ENCODE measurements at regions not wholly inside any gene's neighbourhood (a gene's known extent, or its start where the extent isn't known, plus 50 kb on each side); places are given as distances from the start of the nearest gene placed in this dataset.

DNA sequence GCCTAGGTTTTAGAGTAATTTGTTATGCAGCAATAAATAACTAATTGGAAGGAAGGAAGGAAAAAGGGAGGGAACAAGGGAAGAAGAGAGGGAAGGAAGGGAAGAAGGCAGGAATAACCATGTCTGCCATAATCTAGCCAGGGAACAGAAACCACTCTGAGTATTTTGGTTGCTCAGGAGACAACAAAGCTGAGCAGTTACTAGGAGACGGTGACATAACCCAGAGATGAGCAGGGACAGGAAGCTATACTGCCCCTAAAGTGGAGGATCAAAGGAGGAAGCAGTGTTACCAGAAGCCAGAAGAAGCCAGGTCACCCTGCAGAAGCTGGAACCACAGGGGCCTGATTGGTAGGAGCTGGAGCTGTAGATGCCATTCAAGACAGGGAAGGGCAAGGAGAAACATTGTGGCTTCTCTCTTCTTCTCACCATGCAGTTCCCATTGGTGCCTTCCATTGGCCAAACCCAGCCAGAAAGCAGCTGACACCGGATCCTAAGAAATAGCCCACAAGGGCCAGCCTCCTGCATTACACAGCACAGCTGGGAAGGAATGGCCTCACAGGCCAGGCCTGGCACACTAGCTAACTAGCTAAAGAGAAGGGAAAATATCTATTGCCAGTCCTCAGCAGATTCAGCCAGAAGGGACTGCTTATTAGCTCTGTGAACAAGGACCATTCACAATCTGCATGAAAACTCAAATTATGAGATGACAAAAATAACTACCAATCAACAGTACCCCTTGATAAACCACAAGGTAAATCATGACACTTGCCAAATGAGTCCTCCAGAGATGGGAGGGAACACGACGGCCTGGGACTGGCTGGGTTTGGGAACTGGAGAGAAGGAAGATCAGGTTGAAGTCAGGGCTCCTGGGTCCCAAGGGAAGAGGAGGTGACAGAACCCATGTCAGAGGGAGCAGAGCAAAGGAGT lies 184.5 kb upstream of the NFE2L3 start:
- DNase-seq: no peak
- H3K27me3 Mint-ChIP-seq: peaks cover 56 to 69% of the 10 kb centered on the region in 2 donors
- H3K36me3 Mint-ChIP-seq: no peaks in the 10 kb centered on the region
- H3K27ac Mint-ChIP-seq: peak overlapping the region; percentile 78
- ATAC-seq (replicated peaks): peak; percentile 13 to 22
- H3K4me3 Mint-ChIP-seq: peak overlapping the region in 1 of 2 donors; percentile 49
- H3K4me1 Mint-ChIP-seq: peaks cover 16 to 21% of the 10 kb centered on the region in 2 donors
- peaks cover 0 to 4% of the 10 kb centered on the region in 2 donors for H3K9me3 Mint-ChIP-seq

DNA sequence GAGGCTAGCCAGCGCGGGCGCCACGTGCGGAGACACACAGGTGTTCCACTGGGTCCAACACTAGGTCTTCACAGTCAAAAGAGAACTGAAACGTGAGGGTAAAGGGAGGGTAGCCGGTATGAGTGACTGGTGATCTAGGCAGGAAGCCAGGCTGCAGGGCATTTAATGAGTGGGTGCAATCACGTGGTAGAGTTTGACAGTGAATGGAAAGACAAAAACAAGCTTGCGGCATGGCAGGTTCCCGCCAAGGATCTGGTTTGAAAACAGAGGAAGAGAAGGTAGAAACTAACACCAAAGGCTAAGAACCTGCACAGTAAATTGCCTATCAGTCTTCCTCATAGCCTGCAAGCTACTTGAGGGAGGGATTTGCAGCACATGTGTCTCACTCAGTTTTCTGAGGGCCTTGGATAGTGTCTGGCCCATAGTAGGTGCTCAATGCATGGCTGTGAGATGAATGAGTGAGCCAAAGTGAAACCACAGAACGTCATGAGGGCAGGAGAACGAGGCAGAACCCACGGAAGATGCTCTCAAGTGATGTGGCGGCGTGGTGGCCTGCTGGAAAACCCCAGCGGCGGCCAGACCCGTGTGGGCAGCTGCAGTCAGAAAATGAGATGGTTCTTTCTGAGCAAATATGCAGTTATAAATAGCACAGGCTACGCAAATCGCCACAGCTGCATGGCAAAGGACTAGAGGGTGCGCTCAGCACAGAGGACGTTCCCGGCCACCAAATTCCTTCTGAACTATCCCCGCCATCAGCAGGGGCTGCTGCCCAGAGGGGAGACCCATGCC lies 183.6 kb upstream of the NFE2L3 start:
- DNase-seq (peak; percentile 70), ATAC-seq (replicated peaks) (peak; percentile 88 to 91)
- Mint-ChIP-seq H3K9me3 (peaks cover 3 to 8% of the 10 kb centered on the region in 2 donors), H3K36me3 (peaks cover 1 to 3% of the 10 kb centered on the region in 2 donors), H3K4me1 (peaks cover 16 to 21% of the 10 kb centered on the region in 2 donors), H3K4me3 (peak overlapping the region; percentile 1 to 49), H3K27ac (peak overlapping the region; percentile 78), H3K27me3 (peaks cover 53 to 71% of the 10 kb centered on the region in 2 donors)

DNA sequence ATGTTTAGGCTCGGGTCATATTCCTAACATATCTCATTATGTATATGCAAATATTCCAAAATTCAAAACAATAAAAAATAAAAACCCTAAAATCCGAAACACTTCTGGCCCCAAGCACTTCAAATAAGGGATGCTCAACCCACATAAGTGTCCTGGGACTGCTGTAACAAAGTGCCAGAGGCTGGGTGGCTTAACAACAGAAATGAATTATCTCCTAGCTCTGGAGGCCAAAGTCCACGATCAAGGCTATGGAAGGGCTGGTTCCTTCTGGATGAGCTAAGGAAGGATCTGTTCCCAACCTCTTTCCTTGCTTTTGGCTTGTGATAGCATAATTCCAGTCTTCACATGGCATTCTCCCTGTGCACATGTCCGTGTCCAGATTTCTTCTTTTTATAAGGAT lies 181.6 kb upstream of the NFE2L3 start:
- Mint-ChIP-seq H3K4me1 (peaks cover 11 to 13% of the 10 kb centered on the region in 2 donors), H3K27ac (no peak overlapping the region), H3K4me3 (no peak overlapping the region), H3K36me3 (peaks cover 1 to 3% of the 10 kb centered on the region in 2 donors), H3K27me3 (peaks cover 46 to 63% of the 10 kb centered on the region in 2 donors), H3K9me3 (peaks cover 3 to 8% of the 10 kb centered on the region in 2 donors)
- ATAC-seq (replicated peaks) (no peak), DNase-seq (no peak)

DNA sequence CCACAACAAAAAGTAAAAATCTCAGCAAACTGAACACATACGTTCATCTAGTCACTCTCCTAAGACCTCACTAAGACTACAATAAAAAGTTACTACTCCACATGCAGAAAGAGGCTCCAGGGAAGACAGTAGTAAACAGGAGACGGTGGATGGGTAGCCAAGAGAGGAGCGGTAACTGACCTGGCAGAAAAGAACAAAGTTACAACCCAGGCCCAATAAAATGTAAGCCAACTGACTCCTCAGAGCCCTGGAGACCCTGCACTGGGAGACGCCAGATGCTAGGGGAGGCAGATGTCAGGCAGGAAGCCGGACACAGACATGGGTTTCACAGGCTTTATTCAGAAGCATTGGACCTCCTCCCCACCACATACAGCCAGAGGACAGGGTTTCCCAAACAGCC lies 181.1 kb upstream of the NFE2L3 start:
- peaks cover 3 to 8% of the 10 kb centered on the region in 2 donors for H3K9me3 Mint-ChIP-seq
- H3K27me3 Mint-ChIP-seq: peaks cover 42 to 58% of the 10 kb centered on the region in 2 donors
- no peak overlapping the region for H3K27ac Mint-ChIP-seq
- peaks cover 1 to 3% of the 10 kb centered on the region in 2 donors for H3K36me3 Mint-ChIP-seq
- no peak for DNase-seq
- no peak overlapping the region for H3K4me3 Mint-ChIP-seq
- ATAC-seq (replicated peaks): no peak
- H3K4me1 Mint-ChIP-seq: peaks cover 11 to 13% of the 10 kb centered on the region in 2 donors

DNA sequence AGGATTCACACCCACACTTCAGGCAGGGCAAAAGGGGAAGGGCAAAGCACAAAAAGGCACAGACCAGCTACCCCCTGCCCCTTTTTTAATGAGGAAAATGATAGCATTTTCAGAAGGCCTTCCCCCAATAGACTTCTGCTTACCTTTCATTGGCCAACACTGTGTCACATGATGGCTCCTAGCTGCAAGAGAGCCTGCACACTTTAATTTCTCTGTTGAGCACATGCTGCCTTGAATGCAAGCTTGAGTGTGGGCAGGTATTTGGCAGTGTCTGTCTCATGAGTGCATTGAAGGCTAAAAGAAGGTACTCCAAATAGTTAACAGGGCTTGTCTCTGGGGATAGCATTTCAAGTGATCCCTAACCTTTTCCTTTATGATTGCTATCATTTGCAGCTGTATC lies 175.4 kb upstream of the NFE2L3 start:
- Mint-ChIP-seq H3K27me3 (peaks cover 24 to 42% of the 10 kb centered on the region in 2 donors), H3K4me1 (no peaks in the 10 kb centered on the region), H3K27ac (no peak overlapping the region), H3K9me3 (peaks cover 6 to 15% of the 10 kb centered on the region in 2 donors), H3K4me3 (no peak overlapping the region), H3K36me3 (peaks cover 3 to 4% of the 10 kb centered on the region in 2 donors)
- DNase-seq: no peak
- ATAC-seq (replicated peaks): no peak

DNA sequence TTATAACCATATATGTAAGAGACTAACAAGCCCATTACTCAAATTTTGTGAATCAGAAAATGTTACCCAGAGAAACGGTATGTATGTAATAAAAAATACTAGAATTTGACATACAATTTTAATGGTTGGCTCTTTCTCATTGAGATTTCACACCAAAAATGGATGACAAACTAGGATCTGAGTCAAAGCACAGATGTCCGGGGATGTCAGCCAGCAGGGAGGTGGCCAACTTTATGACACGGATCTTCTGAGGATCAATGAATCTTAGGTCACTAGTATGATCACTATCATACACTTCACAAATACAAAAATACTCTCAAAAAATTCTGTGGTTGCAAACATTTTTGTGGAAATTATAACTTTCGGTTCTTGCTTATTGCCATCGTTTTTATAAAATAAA lies 173.5 kb upstream of the NFE2L3 start:
- ATAC-seq (replicated peaks) (no peak), DNase-seq (no peak)
- no peaks in the 10 kb centered on the region for H3K4me1 Mint-ChIP-seq
- no peak overlapping the region for H3K4me3 Mint-ChIP-seq
- peaks cover 16 to 36% of the 10 kb centered on the region in 2 donors for H3K27me3 Mint-ChIP-seq
- H3K27ac Mint-ChIP-seq: no peak overlapping the region
- peaks cover 3 to 10% of the 10 kb centered on the region in 2 donors for H3K9me3 Mint-ChIP-seq
- H3K36me3 Mint-ChIP-seq: peaks cover 0 to 2% of the 10 kb centered on the region in 2 donors

DNA sequence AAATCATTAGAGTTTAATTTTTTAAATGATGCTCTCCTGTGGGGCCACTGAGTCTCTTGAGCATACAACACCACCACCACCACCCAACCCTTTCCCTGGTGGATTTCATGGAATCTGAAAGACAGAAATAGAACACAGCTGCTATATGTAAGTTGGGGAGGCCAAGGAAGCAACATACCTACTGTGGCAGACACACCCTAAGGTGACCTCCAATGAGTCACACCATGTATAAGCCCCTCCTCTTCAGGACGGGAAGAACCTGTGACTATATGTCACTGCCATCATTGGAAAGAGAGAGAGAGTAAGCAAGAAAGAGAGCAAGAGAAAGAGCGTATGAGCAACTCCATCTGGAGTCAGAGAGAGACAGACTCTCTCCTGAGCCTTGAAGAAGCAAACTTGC lies 172.4 kb upstream of the NFE2L3 start:
- Mint-ChIP-seq H3K36me3 (peaks cover 0 to 2% of the 10 kb centered on the region in 2 donors), H3K4me3 (no peak overlapping the region), H3K27me3 (peaks cover 23 to 41% of the 10 kb centered on the region in 2 donors), H3K27ac (no peak overlapping the region), H3K4me1 (no peaks in the 10 kb centered on the region), H3K9me3 (peaks cover 3 to 10% of the 10 kb centered on the region in 2 donors)
- ATAC-seq (replicated peaks): no peak
- no peak for DNase-seq

DNA sequence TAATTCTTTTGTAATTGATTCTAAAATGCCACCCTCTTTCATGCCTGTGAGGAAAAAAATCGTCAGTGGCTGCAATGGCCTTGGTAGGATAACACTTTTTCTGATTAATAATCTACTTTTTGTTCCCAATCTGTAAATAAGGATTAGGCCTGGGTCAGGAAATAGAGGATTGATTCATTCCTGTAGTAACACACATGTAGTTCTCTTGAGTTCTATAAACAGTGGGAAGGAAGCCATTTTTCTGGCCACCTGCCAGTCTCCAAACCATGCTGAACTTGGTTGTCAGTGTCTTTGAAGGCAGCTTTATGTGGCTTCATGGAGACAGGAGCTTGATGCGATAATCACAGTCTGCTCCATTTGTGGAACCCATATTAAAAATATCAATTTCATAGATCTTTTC lies 169.3 kb upstream of the NFE2L3 start:
- no peaks in the 10 kb centered on the region for H3K4me1 Mint-ChIP-seq
- H3K9me3 Mint-ChIP-seq: peaks cover 2 to 3% of the 10 kb centered on the region in 2 donors
- ATAC-seq (replicated peaks) (no peak), DNase-seq (no peak)
- peaks cover 0 to 2% of the 10 kb centered on the region in 2 donors for H3K36me3 Mint-ChIP-seq
- H3K27ac Mint-ChIP-seq: no peak overlapping the region
- H3K4me3 Mint-ChIP-seq: no peak overlapping the region
- peaks cover 31 to 52% of the 10 kb centered on the region in 2 donors for H3K27me3 Mint-ChIP-seq

DNA sequence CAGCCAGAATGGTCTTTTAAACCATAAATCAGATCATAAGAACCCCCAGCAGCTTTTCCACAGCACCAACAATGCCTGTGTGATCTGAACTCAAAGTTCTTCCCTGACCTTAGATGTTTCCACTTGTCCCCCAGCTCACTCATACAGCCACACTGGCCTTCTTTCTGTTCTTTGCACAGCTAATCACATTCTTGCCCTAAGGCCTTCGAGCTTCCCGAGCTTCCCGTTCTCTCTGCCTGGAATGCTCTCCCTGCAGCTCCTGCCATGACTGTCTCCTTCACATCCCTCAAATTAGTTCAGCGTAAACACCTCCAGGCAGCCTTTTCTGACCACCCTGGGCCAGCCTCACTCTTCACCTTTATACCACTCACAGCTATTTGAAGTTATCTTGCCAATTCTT lies 166.8 kb upstream of the NFE2L3 start:
- H3K4me3 Mint-ChIP-seq: no peak overlapping the region
- H3K4me1 Mint-ChIP-seq: peaks cover 0 to 2% of the 10 kb centered on the region in 2 donors
- DNase-seq: no peak
- H3K36me3 Mint-ChIP-seq: no peaks in the 10 kb centered on the region
- peaks cover 2 to 3% of the 10 kb centered on the region in 2 donors for H3K9me3 Mint-ChIP-seq
- H3K27me3 Mint-ChIP-seq: peaks cover 34 to 56% of the 10 kb centered on the region in 2 donors
- no peak overlapping the region for H3K27ac Mint-ChIP-seq
- no peak for ATAC-seq (replicated peaks)

DNA sequence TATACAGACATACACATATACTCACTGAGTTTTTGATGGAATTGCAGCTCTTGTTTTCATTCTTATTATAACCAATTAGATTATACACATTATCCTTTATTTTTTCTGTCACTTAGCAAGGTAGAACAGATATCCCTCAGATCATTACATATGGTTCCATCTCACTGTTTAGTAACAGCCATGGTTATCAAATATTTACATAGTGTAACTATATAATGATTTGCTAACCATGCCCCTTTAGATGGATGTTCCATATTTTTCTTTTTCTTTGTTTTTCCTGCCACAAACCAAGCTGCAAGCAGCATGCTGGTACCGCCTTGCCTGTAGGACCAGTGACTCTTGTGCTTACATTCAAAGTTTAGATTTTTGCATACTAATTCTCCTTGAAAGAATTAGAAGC lies 163.4 kb upstream of the NFE2L3 start:
- H3K27me3 Mint-ChIP-seq: peaks cover 40 to 56% of the 10 kb centered on the region in 2 donors
- no peak for DNase-seq

DNA sequence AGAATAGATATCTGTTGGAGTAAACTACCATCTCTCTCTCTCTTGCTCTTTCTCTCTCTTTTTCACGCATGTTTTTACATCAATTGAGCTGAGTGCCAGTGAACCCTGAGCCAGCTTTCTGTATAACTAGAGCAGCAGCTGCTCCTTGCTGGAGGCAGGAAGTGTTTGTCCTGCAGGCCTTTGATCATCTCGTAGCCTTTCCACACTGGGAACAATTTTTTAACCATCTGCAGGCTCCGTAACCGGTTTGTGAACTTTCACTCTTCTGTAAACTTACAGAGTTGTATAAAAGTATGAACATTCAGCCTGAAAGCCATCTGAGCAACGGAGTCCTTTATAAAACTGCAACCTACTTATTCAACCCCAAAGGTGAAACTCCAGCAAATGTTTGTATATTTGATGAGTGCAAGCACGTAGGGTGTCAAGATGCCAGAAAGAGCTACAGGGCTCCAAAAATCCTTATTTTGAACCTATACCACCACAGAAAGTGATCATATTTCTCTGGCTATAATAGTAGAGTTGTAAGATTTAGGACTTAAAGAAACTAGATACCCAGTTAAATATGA lies 162.8 kb upstream of the NFE2L3 start:
- H3K4me1 Mint-ChIP-seq: peaks cover 0 to 2% of the 10 kb centered on the region in 2 donors
- H3K27ac Mint-ChIP-seq: no peak overlapping the region
- peaks cover 0 to 1% of the 10 kb centered on the region in 2 donors for H3K9me3 Mint-ChIP-seq
- ATAC-seq (replicated peaks) (no peak), DNase-seq (no peak)
- H3K27me3 Mint-ChIP-seq: peaks cover 42 to 58% of the 10 kb centered on the region in 2 donors
- no peak overlapping the region for H3K4me3 Mint-ChIP-seq
- no peaks in the 10 kb centered on the region for H3K36me3 Mint-ChIP-seq

More for the DNA sequence above, 163.4 kb upstream of the NFE2L3 start:
- Mint-ChIP-seq H3K36me3 (no peaks in the 10 kb centered on the region), H3K27ac (no peak overlapping the region), H3K4me1 (peaks cover 0 to 2% of the 10 kb centered on the region in 2 donors), H3K4me3 (no peak overlapping the region), H3K9me3 (no peaks in the 10 kb centered on the region)
- ATAC-seq (replicated peaks): no peak

DNA sequence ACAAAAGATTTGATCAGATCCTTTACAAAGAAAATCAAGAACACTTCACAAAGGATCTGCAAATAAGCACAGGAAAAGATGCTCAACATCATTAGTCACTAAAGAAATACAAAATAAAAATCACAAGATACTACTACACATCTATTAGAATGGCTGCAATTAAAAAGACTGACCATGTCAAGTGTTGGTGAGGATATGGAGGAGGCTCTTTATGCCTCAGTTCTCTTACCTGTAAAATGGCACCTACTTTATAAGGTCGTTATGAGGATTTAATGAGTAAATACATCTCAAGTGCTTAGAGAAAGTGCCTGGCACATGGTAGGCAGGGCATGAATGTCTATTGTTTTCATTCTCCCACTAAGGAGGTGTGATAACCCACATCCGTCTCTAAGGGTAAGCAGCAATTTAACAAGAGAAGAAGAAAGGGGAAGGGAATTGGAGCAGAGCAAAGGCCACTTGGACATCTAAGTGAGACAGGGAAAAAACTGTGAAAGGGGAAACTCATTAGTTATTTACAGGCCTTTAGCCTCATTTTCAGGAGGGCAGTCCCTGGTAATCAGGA lies 157.5 kb upstream of the NFE2L3 start:
- Mint-ChIP-seq H3K4me1 (peaks cover 0 to 2% of the 10 kb centered on the region in 2 donors), H3K36me3 (no peaks in the 10 kb centered on the region), H3K9me3 (peaks cover 0 to 3% of the 10 kb centered on the region in 2 donors), H3K27me3 (peaks cover 61 to 71% of the 10 kb centered on the region in 2 donors), H3K4me3 (no peak overlapping the region), H3K27ac (no peak overlapping the region)
- no peak for ATAC-seq (replicated peaks)
- no peak for DNase-seq

DNA sequence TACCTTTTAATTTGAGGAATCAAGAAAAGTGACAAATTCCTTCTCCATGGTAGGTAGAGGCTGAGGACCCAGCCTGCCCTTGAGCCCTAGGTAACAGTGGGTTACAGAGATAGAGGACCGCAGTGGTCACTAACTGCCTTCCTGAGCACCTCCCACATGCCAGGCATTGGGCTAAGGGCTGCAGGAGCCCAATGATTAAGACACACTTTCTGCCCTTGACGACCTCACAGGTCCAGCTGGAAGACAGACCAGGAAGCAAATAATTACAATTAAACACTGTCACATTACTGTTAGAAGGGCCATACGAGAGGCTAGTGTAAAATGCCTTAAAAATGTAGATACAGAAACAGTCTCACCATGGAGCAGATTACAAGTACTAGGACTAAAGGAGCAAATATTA lies 156.8 kb upstream of the NFE2L3 start:
- Mint-ChIP-seq H3K4me3 (no peak overlapping the region), H3K4me1 (no peaks in the 10 kb centered on the region), H3K27ac (no peak overlapping the region), H3K36me3 (no peaks in the 10 kb centered on the region), H3K27me3 (peaks cover 57 to 65% of the 10 kb centered on the region in 2 donors), H3K9me3 (peaks cover 0 to 3% of the 10 kb centered on the region in 2 donors)
- ATAC-seq (replicated peaks) (no peak), DNase-seq (no peak)

DNA sequence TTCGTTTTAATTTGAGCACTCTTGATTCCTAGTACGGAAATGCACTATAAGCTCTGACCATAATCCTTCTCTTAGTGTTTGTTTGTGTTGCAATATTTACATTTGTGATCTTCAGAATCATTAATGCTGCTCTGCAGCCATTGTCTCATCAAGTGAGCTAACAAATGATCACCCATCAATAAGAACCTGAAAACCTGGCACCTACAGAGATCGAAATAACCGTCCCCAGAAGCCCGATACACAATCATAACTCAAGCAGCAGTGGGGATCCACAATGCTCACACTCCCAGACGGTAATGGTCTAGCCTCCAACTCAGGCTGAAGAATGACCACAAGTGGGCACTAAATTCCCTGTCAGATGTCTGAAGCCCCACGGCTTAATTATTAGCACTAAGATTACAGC lies 156.0 kb upstream of the NFE2L3 start:
- H3K4me1 Mint-ChIP-seq: no peaks in the 10 kb centered on the region
- H3K4me3 Mint-ChIP-seq: no peak overlapping the region
- DNase-seq (no peak), ATAC-seq (replicated peaks) (no peak)
- no peaks in the 10 kb centered on the region for H3K36me3 Mint-ChIP-seq
- H3K27ac Mint-ChIP-seq: no peak overlapping the region
- peaks cover 57 to 63% of the 10 kb centered on the region in 2 donors for H3K27me3 Mint-ChIP-seq
- H3K9me3 Mint-ChIP-seq: peaks cover 0 to 3% of the 10 kb centered on the region in 2 donors

All from stimulated activated naive B cell treated with anti-CD40 and anti-IgM and Interleukin-4, amounts not matched to agents 10 μg/mL and 1 μg/mL and 100 μg/mL, for 72 hours (primary cell).